HepG2 (cell line): ENCODE measurements at regions not wholly inside any gene's neighbourhood (a gene's known extent, or its start where the extent isn't known, plus 50 kb on each side); places are given as distances from the start of the nearest gene placed in this dataset.

Experiments used
- EED ChIP-seq: sonication (generic); formaldehyde crosslinking; IDR thresholded peaks from 2 replicates; pipeline ENCODE4 v1.5.0; 2020; ENCODE audit warnings: mild to moderate bottlenecking, missing genetic modification reagents
- HIVEP1 ChIP-seq: sonication (generic); formaldehyde crosslinking; IDR thresholded peaks from 2 replicates; pipeline ENCODE4 v1.4.0; 2020; ENCODE audit warnings: mild to moderate bottlenecking, missing genetic modification reagents
- THAP9 ChIP-seq: sonication (generic); formaldehyde crosslinking; IDR thresholded peaks from 2 replicates; pipeline ENCODE4; 2020; ENCODE audit warnings: missing genetic modification reagents, mild to moderate bottlenecking, borderline replicate concordance
- ZBED4 ChIP-seq: sonication (generic); formaldehyde crosslinking; IDR thresholded peaks from 2 replicates; pipeline ENCODE4 v1.4.0; 2020; ENCODE audit warnings: missing genetic modification reagents, borderline replicate concordance
- ZBTB10 ChIP-seq: sonication (generic); formaldehyde crosslinking; IDR thresholded peaks from 2 replicates; pipeline ENCODE4 v1.4.0; 2020; ENCODE audit warnings: missing genetic modification reagents, borderline replicate concordance
- ZBTB46 ChIP-seq: sonication (generic); formaldehyde crosslinking; IDR thresholded peaks from 2 replicates; pipeline ENCODE4 v1.4.0; 2020; ENCODE audit warnings: mild to moderate bottlenecking, missing genetic modification reagents, borderline replicate concordance
- ZNF530 ChIP-seq: sonication (generic); formaldehyde crosslinking; IDR thresholded peaks from 2 replicates; pipeline ENCODE4 v1.5.0; 2020; ENCODE audit warnings: low read depth, mild to moderate bottlenecking, missing genetic modification reagents
- ZNF609 ChIP-seq: sonication (generic); formaldehyde crosslinking; IDR thresholded peaks from 2 replicates; pipeline ENCODE4 v1.4.0; 2020; ENCODE audit warnings: mild to moderate bottlenecking, missing genetic modification reagents, borderline replicate concordance

GRCh38 chr12:102757154-102757881, 159.7 kb downstream of the PAH start (continued):
- TF ChIP-seq ZBTB10, result no peak
- TF ChIP-seq ZNF530 (CRISPR knock-in tag), result no peak
- no peak for TF ChIP-seq ZBTB46 (CRISPR knock-in tag)
- no peak for TF ChIP-seq THAP9
- TF ChIP-seq HIVEP1, result no peak
- TF ChIP-seq EED (CRISPR knock-in tag), result no peak
- TF ChIP-seq ZBED4 (CRISPR knock-in tag), result no peak
- no peak for TF ChIP-seq ZNF609 (CRISPR knock-in tag)
